OCI-LY1 (cell line): ENCODE measurements at regions not wholly inside any gene's neighbourhood (a gene's known extent, or its start where the extent isn't known, plus 50 kb on each side); places are given as distances from the start of the nearest gene placed in this dataset.

Experiments used
- EZH2 ChIP-seq: fragments of 200-600 bp; sonication (generic), shearing (Covaris generic); IDR thresholded peaks from 2 replicates; pipeline ENCODE4 v1.8.0; 2017; ENCODE audit warnings: borderline replicate concordance, mixed run types, mild to moderate bottlenecking, antibody characterized with exemption, low read length, moderate library complexity, mixed read lengths
- TF ChIP-seq, protein P1 (sequence below): fragments of 200-600 bp; sonication (generic), shearing (Covaris generic); IDR thresholded peaks from 2 replicates; pipeline ENCODE4 v1.5.1; 2017; ENCODE audit warnings: mild to moderate bottlenecking, antibody characterized with exemption, low read length, moderate library complexity, mixed read lengths

DNA sequence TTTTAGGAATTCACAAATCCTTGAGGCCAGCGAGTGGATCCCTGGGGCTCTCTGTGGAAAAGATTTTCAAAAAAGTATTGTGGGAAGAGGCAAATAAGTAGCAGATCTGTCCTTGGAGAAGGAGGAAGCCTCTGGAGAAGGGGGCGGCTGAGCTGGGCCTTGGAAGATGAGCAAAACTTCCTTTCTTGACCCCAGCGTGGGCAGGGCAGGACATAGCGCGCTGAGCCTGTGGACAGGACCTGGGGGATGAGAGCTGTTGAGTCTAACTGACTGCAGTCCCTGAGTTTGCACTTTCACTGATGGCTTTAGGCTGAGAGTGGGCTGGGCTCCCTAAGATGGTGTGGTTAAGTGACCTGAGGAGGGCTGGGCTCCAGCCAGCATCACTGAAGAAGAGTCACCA, 170.2 kb upstream of the GALNT2 start:
- TF ChIP-seq, protein P1, sequence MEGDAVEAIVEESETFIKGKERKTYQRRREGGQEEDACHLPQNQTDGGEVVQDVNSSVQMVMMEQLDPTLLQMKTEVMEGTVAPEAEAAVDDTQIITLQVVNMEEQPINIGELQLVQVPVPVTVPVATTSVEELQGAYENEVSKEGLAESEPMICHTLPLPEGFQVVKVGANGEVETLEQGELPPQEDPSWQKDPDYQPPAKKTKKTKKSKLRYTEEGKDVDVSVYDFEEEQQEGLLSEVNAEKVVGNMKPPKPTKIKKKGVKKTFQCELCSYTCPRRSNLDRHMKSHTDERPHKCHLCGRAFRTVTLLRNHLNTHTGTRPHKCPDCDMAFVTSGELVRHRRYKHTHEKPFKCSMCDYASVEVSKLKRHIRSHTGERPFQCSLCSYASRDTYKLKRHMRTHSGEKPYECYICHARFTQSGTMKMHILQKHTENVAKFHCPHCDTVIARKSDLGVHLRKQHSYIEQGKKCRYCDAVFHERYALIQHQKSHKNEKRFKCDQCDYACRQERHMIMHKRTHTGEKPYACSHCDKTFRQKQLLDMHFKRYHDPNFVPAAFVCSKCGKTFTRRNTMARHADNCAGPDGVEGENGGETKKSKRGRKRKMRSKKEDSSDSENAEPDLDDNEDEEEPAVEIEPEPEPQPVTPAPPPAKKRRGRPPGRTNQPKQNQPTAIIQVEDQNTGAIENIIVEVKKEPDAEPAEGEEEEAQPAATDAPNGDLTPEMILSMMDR: no peak
- TF ChIP-seq EZH2: no peak
